HEK293T (cell line): ENCODE measurements at regions not wholly inside any gene's neighbourhood (a gene's known extent, or its start where the extent isn't known, plus 50 kb on each side); places are given as distances from the start of the nearest gene placed in this dataset.

Experiments
- CTCF ChIA-PET: fragments of 350-600 bp; formaldehyde crosslinking; extraction: SDS; loops from one replicate; lab custom pipeline; 2021; ENCODE audit warnings: antibody characterized with exemption, inconsistent platforms; lab: Yijun Ruan, JAX
- POLR2A ChIA-PET: fragments of 350-600 bp; formaldehyde crosslinking; extraction: SDS; loops from one replicate; lab custom pipeline; 2020; ENCODE audit warnings: antibody characterized with exemption, inconsistent platforms; lab: Yijun Ruan, JAX
- DNase-seq: peaks from one replicate; pipeline ENCODE4 v3.0.0; 2012; ENCODE audit warnings: mixed read lengths; ENCODE audit errors: extremely low spot score
- ARNT ChIP-seq: fragments of 450-650 bp; IDR thresholded peaks from 2 replicates; pipeline ENCODE4 v1.6.1; 2017; ENCODE audit warnings: mild to moderate bottlenecking
- BHLHE40 ChIP-seq: fragments of 450-650 bp; IDR thresholded peaks from 2 replicates; pipeline ENCODE4 v1.6.1; 2016; ENCODE audit warnings: mild to moderate bottlenecking, moderate library complexity, borderline replicate concordance
- CTBP1 ChIP-seq: fragments of 450-650 bp; IDR thresholded peaks from 2 replicates; pipeline ENCODE4 v1.6.1; 2016; ENCODE audit warnings: borderline replicate concordance
- ELF4 ChIP-seq: fragments of 450-650 bp; IDR thresholded peaks from 2 replicates; pipeline ENCODE4 v1.6.1; 2017; ENCODE audit warnings: antibody characterized with exemption
- FOXA1 ChIP-seq: fragments of 450-650 bp; IDR thresholded peaks from 2 replicates; pipeline ENCODE4 v1.6.1; 2016; ENCODE audit warnings: mild to moderate bottlenecking
- FOXK2 ChIP-seq: fragments of 450-650 bp; IDR thresholded peaks from 2 replicates; pipeline ENCODE4 v1.6.1; 2016; ENCODE audit warnings: mild to moderate bottlenecking
- FOXM1 ChIP-seq: fragments of 450-650 bp; IDR thresholded peaks from 2 replicates; pipeline ENCODE4 v1.6.1; 2017; ENCODE audit warnings: mild to moderate bottlenecking, borderline replicate concordance
- HDGF ChIP-seq: fragments of 450-650 bp; IDR thresholded peaks from 2 replicates; pipeline ENCODE4 v1.6.1; 2017; ENCODE audit warnings: antibody characterized with exemption, borderline replicate concordance
- L3MBTL2 ChIP-seq: fragments of 450-650 bp; conservative IDR thresholded peaks from 2 replicates; pipeline ENCODE4 v1.6.1; 2016; ENCODE audit warnings: mild to moderate bottlenecking
- LEF1 ChIP-seq: fragments of 450-650 bp; IDR thresholded peaks from 2 replicates; pipeline ENCODE4 v1.6.1; 2017; ENCODE audit warnings: mild to moderate bottlenecking, borderline replicate concordance
- NFRKB ChIP-seq: fragments of 450-650 bp; IDR thresholded peaks from 2 replicates; pipeline ENCODE4 v1.6.1; 2016; ENCODE audit warnings: mild to moderate bottlenecking, moderate library complexity
- SP1 ChIP-seq: fragments of 450-650 bp; IDR thresholded peaks from 2 replicates; pipeline ENCODE4 v1.6.1; 2017
- SUZ12 ChIP-seq: fragments of 450-650 bp; IDR thresholded peaks from 2 replicates; pipeline ENCODE4 v1.6.1; 2016; ENCODE audit warnings: mild to moderate bottlenecking
- TARDBP ChIP-seq: fragments of 450-650 bp; IDR thresholded peaks from 2 replicates; pipeline ENCODE4 v1.6.1; 2016
- ZNF384 ChIP-seq: fragments of 450-650 bp; IDR thresholded peaks from 2 replicates; pipeline ENCODE4 v1.6.1; 2016
- TF ChIP-seq, protein P1 (sequence below): fragments of 450-650 bp; IDR thresholded peaks from 2 replicates; pipeline ENCODE4 v1.6.1; 2016

- POLR2A ChIA-PET, result no interaction called here
- CTCF ChIA-PET, result no interaction called here
- DNase-seq, result no peak
- TF ChIP-seq TARDBP (no peak), ZNF384 (no peak), SP1 (no peak), HDGF (no peak), NFRKB (no peak), ARNT (no peak), FOXK2 (no peak), FOXA1 (no peak), L3MBTL2 (no peak), FOXM1 (no peak), ELF4 (no peak), BHLHE40 (no peak), LEF1 (no peak), CTBP1 (no peak), SUZ12 (no peak)
- TF ChIP-seq, protein P1, sequence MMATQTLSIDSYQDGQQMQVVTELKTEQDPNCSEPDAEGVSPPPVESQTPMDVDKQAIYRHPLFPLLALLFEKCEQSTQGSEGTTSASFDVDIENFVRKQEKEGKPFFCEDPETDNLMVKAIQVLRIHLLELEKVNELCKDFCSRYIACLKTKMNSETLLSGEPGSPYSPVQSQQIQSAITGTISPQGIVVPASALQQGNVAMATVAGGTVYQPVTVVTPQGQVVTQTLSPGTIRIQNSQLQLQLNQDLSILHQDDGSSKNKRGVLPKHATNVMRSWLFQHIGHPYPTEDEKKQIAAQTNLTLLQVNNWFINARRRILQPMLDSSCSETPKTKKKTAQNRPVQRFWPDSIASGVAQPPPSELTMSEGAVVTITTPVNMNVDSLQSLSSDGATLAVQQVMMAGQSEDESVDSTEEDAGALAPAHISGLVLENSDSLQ, result no peak
These were observed 86.0 kb upstream of the KIF2B start for GRCh38 chr17:53736516-53737240.

- no peak for TF ChIP-seq ELF4
- TF ChIP-seq SP1, result no peak
- no peak for TF ChIP-seq SUZ12
- TF ChIP-seq FOXM1, result no peak
- no peak for TF ChIP-seq TARDBP
- TF ChIP-seq CTBP1, result no peak
- DNase-seq, result no peak
- CTCF ChIA-PET, result no interaction called here
- POLR2A ChIA-PET, result no interaction called here
These were observed 98.0 kb upstream of the KIF2B start for GRCh38 chr17:53724726-53725125.

- TF ChIP-seq L3MBTL2, result no peak
- no peak for TF ChIP-seq FOXK2
- TF ChIP-seq FOXM1, result no peak
- no peak for TF ChIP-seq FOXA1
- TF ChIP-seq SUZ12, result no peak
- no peak for TF ChIP-seq SP1
- TF ChIP-seq LEF1, result no peak
- TF ChIP-seq TARDBP, result no peak
- no peak for TF ChIP-seq ZNF384
- no peak for TF ChIP-seq BHLHE40
- no peak for TF ChIP-seq ARNT
- no peak for TF ChIP-seq NFRKB
- TF ChIP-seq HDGF, result no peak
- TF ChIP-seq CTBP1, result no peak
- TF ChIP-seq ELF4, result no peak
- TF ChIP-seq, protein P1, result no peak
- DNase-seq, result no peak
- ChIA-PET POLR2A (no interaction called here), CTCF (no interaction called here)
These were observed 100.3 kb upstream of the KIF2B start for GRCh38 chr17:53722407-53722806.

GRCh38 chr17:53721101-53721500 lies 101.6 kb upstream of the KIF2B start:
- CTCF ChIA-PET, result no interaction called here
- POLR2A ChIA-PET, result no interaction called here
- DNase-seq, result no peak
- TF ChIP-seq FOXK2, result no peak
- TF ChIP-seq ARNT, result no peak
- no peak for TF ChIP-seq L3MBTL2

DNA sequence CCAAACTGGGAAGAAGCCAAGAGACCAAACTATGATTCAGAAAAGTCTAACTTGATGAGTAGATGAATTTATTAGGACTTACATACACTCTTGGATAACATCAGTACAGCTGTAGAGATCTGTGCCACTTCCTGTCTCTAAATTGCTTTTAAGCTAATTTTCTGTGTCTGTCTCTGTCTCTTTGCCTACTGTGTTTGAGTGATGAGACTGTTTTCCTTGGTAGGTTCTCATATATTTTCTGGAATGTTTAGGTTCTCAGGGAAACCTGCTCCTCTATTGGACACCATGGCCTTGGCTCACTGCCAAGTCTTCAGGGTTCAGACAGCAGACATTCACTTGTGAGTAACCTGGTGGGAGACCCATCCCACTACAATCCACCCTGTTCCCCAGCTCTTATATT lies 103.5 kb upstream of the KIF2B start:
- POLR2A ChIA-PET, result no interaction called here
- CTCF ChIA-PET, result no interaction called here
- no peak for TF ChIP-seq CTBP1
- TF ChIP-seq NFRKB, result no peak
- no peak for DNase-seq

DNA sequence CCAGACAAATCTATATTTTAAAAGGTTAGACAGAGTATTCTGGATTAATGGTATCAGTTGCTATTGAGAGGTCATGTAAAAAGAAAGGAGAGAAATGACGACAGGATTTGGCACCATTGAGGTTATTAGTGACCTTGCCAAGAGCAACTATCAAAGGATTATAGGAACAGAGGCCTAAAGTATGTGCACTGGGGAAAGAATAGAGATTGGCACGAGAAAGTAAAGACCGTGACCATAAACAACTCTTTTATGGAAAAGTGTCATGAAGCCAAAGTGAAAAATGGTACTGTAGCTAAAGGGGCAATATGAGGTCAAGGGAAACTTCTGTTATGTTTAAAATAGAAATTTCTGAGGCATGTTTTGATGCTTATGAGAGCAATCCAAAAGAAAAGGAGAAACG lies 115.2 kb upstream of the KIF2B start:
- TF ChIP-seq NFRKB, result no peak
- TF ChIP-seq TARDBP, result no peak
- no peak for TF ChIP-seq ARNT
- no peak for TF ChIP-seq FOXM1
- no peak for TF ChIP-seq SP1
- DNase-seq, result no peak
- CTCF ChIA-PET, result no interaction called here
- POLR2A ChIA-PET, result no interaction called here

DNA sequence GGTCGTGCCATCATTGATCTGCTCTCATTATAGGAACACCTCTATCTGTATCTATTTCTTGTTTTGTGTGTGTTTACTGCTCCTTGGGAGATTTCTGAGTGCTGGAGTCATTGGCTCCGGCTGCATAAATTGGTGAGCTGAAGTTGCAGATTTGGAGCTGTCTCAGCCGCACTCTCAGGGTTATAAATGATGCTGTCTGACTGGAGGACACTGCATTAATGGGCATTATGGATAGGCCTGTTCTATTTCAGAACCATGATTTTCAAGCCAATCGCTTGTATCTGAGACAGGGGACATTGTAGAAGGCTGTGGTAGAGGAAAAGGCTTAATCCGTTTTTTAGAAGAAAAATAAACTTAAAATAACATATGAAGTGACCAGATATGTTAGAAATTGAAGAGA lies 126.4 kb upstream of the KIF2B start:
- ChIA-PET POLR2A (no interaction called here), CTCF (no interaction called here)
- no peak for TF ChIP-seq SP1
- TF ChIP-seq FOXA1, result no peak
- no peak for DNase-seq

- POLR2A ChIA-PET, result no interaction called here
- TF ChIP-seq L3MBTL2, result no peak
- TF ChIP-seq BHLHE40, result no peak
- no peak for TF ChIP-seq ARNT
- TF ChIP-seq FOXA1, result no peak
- no peak for TF ChIP-seq CTBP1
- no peak for TF ChIP-seq SUZ12
- no peak for DNase-seq
- CTCF ChIA-PET, result no interaction called here
These were observed 135.4 kb upstream of the KIF2B start for GRCh38 chr17:53687324-53687723.
